ENCODE measurements at regions not wholly inside any gene's neighbourhood (a gene's known extent, or its start where the extent isn't known, plus 50 kb on each side); places are given as distances from the start of the nearest gene placed in this dataset.

DNA sequence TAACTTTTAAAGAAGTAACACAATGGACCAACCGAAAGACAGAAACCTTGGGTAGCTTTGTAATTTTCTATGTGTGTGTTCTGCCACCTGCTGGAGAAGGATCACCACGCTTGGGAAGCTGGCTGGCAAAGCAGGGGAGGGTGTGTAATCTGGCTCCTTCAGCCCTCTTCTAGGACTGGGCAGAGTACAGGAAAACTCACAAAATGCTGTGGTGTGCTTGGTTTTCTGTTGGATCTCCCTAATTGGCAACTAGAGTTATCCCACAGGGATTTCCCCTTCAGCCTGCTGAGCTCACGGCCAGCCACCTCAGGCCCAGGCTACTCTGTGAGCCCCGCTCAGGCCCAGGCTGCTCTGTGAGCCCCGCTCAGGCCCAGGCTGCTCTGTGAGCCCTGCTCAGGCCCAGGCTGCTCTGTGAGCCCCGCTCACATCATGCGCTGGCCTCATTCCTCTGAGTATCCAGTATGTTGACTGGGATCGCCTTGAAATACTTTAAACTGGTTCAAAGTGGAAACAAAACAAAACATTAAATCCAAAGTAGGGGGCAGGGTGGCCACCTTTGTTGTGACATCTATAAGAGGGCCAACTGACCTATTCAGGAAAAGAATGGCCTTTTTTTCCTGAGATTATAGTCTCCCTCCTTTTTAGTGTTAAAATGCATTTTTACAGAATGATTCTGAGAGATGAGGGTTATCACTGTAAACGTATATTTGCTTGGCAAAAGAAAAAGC, 52.0 kb upstream of the RNU6-8 start:
- TF ChIP-seq POLR2A (IDR thresholded peaks at IDR 0.05; ENCODE audit: low read length) (no peak), GATA1 (IDR thresholded peaks at IDR 0.05; ENCODE audit: low read depth, low read length) (no peak)

Data from erythroblast (primary cell).